MCF 10A (cell line): ENCODE measurements at regions not wholly inside any gene's neighbourhood (a gene's known extent, or its start where the extent isn't known, plus 50 kb on each side); places are given as distances from the start of the nearest gene placed in this dataset.
"Not testable (repeated sequence)": the region's sequence is repeated elsewhere in the genome, so short reads cannot be mapped to it uniquely, and the experiment has no call there.

Experiments used
- BruUV-seq: library from RNA; stranded (reverse); fragments of 400-500 nt; replicated peaks from 2 replicates; lab custom pipeline; 2021; lab: Mats Ljungman, UMichigan
- CTCF ChIA-PET: fragments of 300-600 bp; sonication (Branson Sonifier 250); formaldehyde crosslinking; extraction: SDS; loops from one replicate; lab custom pipeline; 2021; ENCODE audit warnings: antibody characterized with exemption, inconsistent platforms; lab: Yijun Ruan, JAX
- POLR2A ChIA-PET: fragments of 300-600, 350-650 bp; sonication (Branson Sonifier 250); formaldehyde crosslinking; extraction: SDS; loops from one replicate; lab custom pipeline; 2020; ENCODE audit warnings: antibody characterized with exemption, inconsistent platforms; lab: Yijun Ruan, JAX
- DNase-seq: peaks from one replicate; pipeline ENCODE4 v3.0.0-alpha.2; 2018; ENCODE audit not compliant: unreplicated experiment
- H3K27ac Mint-ChIP-seq: one replicate; pipeline ENCODE4 v1.8.0; 2022; ENCODE audit warnings: mild to moderate bottlenecking, low read depth, mixed read lengths; ENCODE audit not compliant: unreplicated experiment
- H3K27me3 Mint-ChIP-seq: one replicate; pipeline ENCODE4 v1.8.0; 2022; ENCODE audit warnings: mixed read lengths; ENCODE audit not compliant: insufficient read depth, unreplicated experiment
- H3K36me3 Mint-ChIP-seq: one replicate; pipeline ENCODE4 v1.8.0; 2022; ENCODE audit warnings: mild to moderate bottlenecking, moderate library complexity, mixed read lengths; ENCODE audit not compliant: insufficient read depth, unreplicated experiment
- H3K4me1 Mint-ChIP-seq: one replicate; pipeline ENCODE4 v1.8.0; 2022; ENCODE audit warnings: mixed read lengths; ENCODE audit not compliant: insufficient read depth, unreplicated experiment
- H3K4me3 Mint-ChIP-seq: one replicate; pipeline ENCODE4 v1.8.0; 2022; ENCODE audit warnings: mild to moderate bottlenecking, moderate library complexity, mixed read lengths; ENCODE audit not compliant: unreplicated experiment
- H3K9me3 Mint-ChIP-seq: one replicate; pipeline ENCODE4 v1.8.0; 2022; ENCODE audit warnings: mixed read lengths; ENCODE audit not compliant: unreplicated experiment
- intact Hi-C: fragments of 100-400 bp; cut with micrococcal nuclease; formaldehyde crosslinking; loops from 2 replicates; pipeline ENCODE4 v1.14.1; 2022

DNA sequence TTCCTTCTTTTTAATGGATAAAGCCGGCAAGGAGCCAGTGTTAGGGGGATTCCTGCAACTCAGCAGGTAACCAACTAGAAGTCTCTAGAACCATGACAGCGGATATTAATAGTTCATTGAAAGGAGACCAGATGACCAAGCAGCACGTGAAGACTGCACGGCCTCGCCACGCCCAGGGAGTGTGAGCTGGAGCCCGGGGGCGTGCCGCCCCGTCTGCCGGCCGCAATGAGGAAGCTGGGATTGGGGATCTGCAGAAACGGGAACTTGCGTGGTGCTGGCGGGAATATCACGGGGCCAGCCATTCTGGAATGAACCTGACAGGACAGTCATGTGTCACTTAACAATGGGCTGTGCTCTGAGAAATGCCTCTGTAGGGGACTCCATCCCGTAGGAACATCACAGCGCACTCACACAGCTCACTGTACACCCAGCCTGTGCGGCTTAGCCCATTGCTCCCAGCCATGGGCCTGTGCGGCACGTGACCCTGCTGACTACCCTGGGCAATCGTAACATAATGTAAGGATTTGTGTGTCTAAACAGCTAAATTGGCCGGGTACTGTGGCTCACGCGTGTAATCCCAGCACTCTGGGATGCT is 4092.8 kb upstream of the TPTE start:
- H3K4me1 Mint-ChIP-seq, POLR2A ChIA-PET, intact Hi-C loops, H3K9me3 Mint-ChIP-seq, H3K27ac Mint-ChIP-seq, BruUV-seq, H3K36me3 Mint-ChIP-seq, DNase-seq, H3K27me3 Mint-ChIP-seq, H3K4me3 Mint-ChIP-seq, CTCF ChIA-PET: not testable (repeated sequence)

- H3K4me3 Mint-ChIP-seq, intact Hi-C loops, CTCF ChIA-PET, H3K36me3 Mint-ChIP-seq, H3K9me3 Mint-ChIP-seq, POLR2A ChIA-PET, DNase-seq, H3K27ac Mint-ChIP-seq, H3K4me1 Mint-ChIP-seq, H3K27me3 Mint-ChIP-seq, BruUV-seq: not testable (repeated sequence)
Measured at GRCh38 chr21:6429924-6430323, 4091.5 kb upstream of the TPTE start.

DNA sequence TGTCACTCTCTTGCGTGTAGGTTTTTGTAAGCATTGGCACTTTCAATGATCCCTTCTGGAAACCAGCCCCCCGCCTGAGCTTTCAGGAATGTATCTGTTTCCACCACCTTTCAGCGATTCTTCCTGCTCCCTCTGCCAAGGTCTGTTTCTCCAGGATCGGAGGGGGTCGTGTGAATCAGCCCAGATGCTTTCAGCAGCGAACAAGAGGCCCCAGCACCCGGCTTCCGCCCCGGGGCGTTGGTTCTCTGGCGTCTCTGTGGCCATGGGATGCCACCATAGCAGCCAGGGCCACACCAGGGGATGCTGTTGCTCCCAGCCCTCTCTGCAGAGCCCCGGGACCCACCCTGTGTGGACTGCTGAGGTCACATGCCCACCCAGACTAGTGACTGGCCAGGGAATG is 4088.2 kb upstream of the TPTE start:
- H3K4me1 Mint-ChIP-seq, H3K27me3 Mint-ChIP-seq, H3K9me3 Mint-ChIP-seq, BruUV-seq, POLR2A ChIA-PET, intact Hi-C loops, DNase-seq, H3K36me3 Mint-ChIP-seq, H3K4me3 Mint-ChIP-seq, CTCF ChIA-PET, H3K27ac Mint-ChIP-seq: not testable (repeated sequence)

GRCh38 chr21:6436205-6436604 is 4085.2 kb upstream of the TPTE start:
- BruUV-seq, H3K4me3 Mint-ChIP-seq, DNase-seq, H3K4me1 Mint-ChIP-seq, H3K27me3 Mint-ChIP-seq, POLR2A ChIA-PET, H3K36me3 Mint-ChIP-seq, CTCF ChIA-PET, H3K9me3 Mint-ChIP-seq, H3K27ac Mint-ChIP-seq, intact Hi-C loops: not testable (repeated sequence)

DNA sequence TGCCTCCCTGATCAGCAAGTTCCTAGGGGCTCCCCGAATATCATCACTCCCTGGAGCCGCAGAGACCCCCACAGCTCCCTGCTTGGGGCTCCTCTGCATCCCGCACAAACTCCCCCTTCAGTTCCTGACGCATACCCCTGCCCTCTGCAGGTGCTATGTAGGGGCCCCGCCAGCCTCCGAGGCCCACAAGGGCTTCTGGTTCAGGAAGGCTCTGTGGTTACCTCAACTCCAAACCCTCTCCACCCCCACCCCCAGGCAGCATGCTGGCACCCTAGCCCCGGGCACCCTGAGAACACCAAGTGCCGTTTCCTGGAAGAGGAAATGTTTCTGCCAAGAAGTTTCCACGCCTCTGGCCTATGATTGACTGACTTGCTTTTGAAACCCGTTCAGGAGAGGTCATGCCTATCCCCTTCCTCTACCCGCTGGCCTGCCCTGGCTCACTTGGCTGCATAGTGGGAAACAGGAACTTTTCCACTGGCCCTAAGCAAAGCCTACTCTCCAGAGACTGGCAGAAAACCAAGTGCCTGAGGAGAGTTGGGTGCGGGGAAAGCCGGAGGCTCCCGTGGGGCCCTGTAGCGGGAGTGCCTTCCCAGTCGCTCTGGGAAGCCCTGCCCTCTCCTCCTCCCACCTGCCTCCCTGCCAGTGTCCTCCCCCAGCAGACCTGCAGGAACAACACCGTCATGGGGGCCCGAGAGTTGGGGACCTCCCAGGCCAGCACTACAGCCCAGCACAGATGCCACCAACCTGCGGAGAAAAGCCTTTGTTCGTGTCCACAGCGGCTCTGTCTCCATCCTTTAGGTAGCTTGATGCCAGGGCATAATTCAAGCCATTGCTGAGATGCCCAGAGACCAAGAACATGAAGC is 4084.2 kb upstream of the TPTE start:
- BruUV-seq, H3K27ac Mint-ChIP-seq, intact Hi-C loops, DNase-seq, H3K27me3 Mint-ChIP-seq, H3K9me3 Mint-ChIP-seq, POLR2A ChIA-PET, H3K36me3 Mint-ChIP-seq, H3K4me3 Mint-ChIP-seq, CTCF ChIA-PET, H3K4me1 Mint-ChIP-seq: not testable (repeated sequence)

- CTCF ChIA-PET, H3K9me3 Mint-ChIP-seq, H3K4me3 Mint-ChIP-seq, H3K27me3 Mint-ChIP-seq, H3K4me1 Mint-ChIP-seq, H3K36me3 Mint-ChIP-seq, H3K27ac Mint-ChIP-seq, BruUV-seq, POLR2A ChIA-PET, intact Hi-C loops, DNase-seq: not testable (repeated sequence)
Measured at GRCh38 chr21:6437834-6438187, 4083.6 kb upstream of the TPTE start.

GRCh38 chr21:6439058-6439457 is 4082.3 kb upstream of the TPTE start:
- H3K27me3 Mint-ChIP-seq, CTCF ChIA-PET, BruUV-seq, intact Hi-C loops, H3K4me3 Mint-ChIP-seq, H3K27ac Mint-ChIP-seq, DNase-seq, POLR2A ChIA-PET, H3K9me3 Mint-ChIP-seq, H3K4me1 Mint-ChIP-seq, H3K36me3 Mint-ChIP-seq: not testable (repeated sequence)

DNA sequence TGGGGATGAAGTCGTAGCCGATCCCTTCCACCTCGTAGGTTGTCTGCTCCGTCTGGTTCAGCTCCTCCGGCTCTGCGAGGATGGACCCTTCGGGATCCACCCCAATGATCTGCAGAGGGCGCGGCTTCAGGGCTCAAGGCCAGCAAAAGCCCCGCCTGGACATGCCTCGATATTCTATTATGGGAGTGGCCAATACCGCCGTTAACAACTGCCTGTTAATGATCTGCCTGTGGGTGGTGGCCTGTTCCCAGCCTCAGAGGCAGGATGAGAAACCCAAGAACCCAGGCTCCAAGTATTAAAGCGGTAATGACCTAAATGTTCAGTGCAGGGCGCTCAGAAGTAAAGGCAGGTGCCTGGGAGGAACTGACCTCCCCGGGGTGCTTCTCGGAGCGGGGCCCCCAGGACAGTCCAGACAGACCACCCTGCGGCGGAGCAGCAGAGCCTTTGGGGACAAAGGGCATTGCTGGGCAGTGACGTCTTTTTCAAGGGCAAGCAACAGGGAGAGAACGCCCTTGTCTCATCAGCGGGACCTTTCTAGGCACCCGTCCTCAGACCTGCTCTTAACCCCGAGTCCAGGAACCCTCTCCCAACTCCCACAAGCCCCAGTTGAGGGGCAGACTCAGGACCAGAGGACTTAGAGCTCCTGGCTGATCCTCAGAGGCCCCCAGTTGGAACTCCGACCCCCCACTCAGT is 4066.6 kb upstream of the TPTE start:
- POLR2A ChIA-PET, H3K27me3 Mint-ChIP-seq, intact Hi-C loops: not testable (repeated sequence)

DNA sequence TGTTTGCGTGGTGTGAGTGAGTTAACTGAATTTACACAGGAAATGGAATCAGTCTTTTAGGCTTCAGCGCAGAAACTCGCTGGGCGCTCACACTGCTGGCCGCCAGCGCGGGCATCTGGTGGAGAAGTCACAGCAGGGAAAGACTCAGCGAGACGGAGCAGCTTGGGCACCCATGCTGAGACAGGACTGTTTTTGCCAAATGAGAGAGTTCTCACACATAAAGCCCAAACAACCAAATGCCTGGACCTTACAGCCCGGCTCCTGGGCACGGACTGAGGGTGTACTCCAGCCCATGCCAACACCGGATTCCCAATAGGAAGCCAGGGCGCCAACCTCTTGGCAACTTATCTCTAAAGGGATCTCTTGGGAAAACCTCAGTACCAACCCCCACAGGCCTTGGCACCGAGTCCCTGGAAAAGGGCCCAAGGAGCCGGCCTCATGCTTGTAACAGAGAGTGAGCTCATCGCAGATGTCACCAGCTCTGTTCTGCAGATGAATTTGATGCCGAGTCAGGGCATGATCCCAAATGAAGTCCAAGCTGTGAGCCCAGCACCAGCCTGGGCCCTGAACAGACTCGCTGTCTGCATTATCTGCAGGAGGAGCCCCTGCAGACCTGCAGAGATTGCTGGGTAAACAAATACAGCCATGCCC is 4065.2 kb upstream of the TPTE start:
- H3K9me3 Mint-ChIP-seq, H3K4me1 Mint-ChIP-seq, H3K27ac Mint-ChIP-seq, DNase-seq, H3K27me3 Mint-ChIP-seq, H3K36me3 Mint-ChIP-seq, H3K4me3 Mint-ChIP-seq, BruUV-seq, intact Hi-C loops, CTCF ChIA-PET, POLR2A ChIA-PET: not testable (repeated sequence)

More for the DNA sequence above, 4066.6 kb upstream of the TPTE start:
- H3K36me3 Mint-ChIP-seq, H3K4me3 Mint-ChIP-seq, H3K27ac Mint-ChIP-seq, CTCF ChIA-PET, H3K4me1 Mint-ChIP-seq, H3K9me3 Mint-ChIP-seq, BruUV-seq, DNase-seq: not testable (repeated sequence)
